ENCODE measurements at regions not wholly inside any gene's neighbourhood (a gene's known extent, or its start where the extent isn't known, plus 50 kb on each side); places are given as distances from the start of the nearest gene placed in this dataset.

- ChIA-PET CTCF (no interaction called here), POLR2A (ENCODE audit: unreplicated experiment) (no interaction called here)
- no peaks in the 10 kb centered on the region for H3K79me2 ChIP-seq (ENCODE audit: low read depth)
- no peaks in the 10 kb centered on the region for H3K9me3 ChIP-seq (ENCODE audit: insufficient read depth, low read depth)
- no peaks in the 10 kb centered on the region for H3K27me3 ChIP-seq (ENCODE audit: insufficient read depth, low read depth)
- H3F3A ChIP-seq (ENCODE audit: insufficient read depth, low read depth), result no peaks in the 10 kb centered on the region
- H3K4me1 ChIP-seq (replicated peaks; ENCODE audit: insufficient read depth), result no peaks in the 10 kb centered on the region
- intact Hi-C loops (cut with micrococcal nuclease; ENCODE audit: unreplicated experiment), result no loop called here
- no peak overlapping the region for H3K27ac ChIP-seq
- no peak overlapping the region for H3K4me3 ChIP-seq
- TF ChIP-seq EZH2 (IDR thresholded peaks at IDR 0.05; ENCODE audit: low read depth), result no peak
- TF ChIP-seq, protein P1, sequence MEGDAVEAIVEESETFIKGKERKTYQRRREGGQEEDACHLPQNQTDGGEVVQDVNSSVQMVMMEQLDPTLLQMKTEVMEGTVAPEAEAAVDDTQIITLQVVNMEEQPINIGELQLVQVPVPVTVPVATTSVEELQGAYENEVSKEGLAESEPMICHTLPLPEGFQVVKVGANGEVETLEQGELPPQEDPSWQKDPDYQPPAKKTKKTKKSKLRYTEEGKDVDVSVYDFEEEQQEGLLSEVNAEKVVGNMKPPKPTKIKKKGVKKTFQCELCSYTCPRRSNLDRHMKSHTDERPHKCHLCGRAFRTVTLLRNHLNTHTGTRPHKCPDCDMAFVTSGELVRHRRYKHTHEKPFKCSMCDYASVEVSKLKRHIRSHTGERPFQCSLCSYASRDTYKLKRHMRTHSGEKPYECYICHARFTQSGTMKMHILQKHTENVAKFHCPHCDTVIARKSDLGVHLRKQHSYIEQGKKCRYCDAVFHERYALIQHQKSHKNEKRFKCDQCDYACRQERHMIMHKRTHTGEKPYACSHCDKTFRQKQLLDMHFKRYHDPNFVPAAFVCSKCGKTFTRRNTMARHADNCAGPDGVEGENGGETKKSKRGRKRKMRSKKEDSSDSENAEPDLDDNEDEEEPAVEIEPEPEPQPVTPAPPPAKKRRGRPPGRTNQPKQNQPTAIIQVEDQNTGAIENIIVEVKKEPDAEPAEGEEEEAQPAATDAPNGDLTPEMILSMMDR (conservative IDR thresholded peaks at IDR 0.05), result no peak
- no peaks in the 10 kb centered on the region for H3K9me2 ChIP-seq (ENCODE audit: insufficient read depth)
- BruUV-seq (replicated peaks), result no TSS peak
- no peak for DNase-seq
- no peak overlapping the region for H3K4me2 ChIP-seq
- no peak overlapping the region for H2AFZ ChIP-seq
- H3K36me3 ChIP-seq (ENCODE audit: low read depth), result no peaks in the 10 kb centered on the region
- no peaks in the 10 kb centered on the region for H4K20me1 ChIP-seq (ENCODE audit: insufficient read depth)
These were observed 492.2 kb upstream of the ROBO2 start for GRCh38 chr3:76547674-76548073.

DNA sequence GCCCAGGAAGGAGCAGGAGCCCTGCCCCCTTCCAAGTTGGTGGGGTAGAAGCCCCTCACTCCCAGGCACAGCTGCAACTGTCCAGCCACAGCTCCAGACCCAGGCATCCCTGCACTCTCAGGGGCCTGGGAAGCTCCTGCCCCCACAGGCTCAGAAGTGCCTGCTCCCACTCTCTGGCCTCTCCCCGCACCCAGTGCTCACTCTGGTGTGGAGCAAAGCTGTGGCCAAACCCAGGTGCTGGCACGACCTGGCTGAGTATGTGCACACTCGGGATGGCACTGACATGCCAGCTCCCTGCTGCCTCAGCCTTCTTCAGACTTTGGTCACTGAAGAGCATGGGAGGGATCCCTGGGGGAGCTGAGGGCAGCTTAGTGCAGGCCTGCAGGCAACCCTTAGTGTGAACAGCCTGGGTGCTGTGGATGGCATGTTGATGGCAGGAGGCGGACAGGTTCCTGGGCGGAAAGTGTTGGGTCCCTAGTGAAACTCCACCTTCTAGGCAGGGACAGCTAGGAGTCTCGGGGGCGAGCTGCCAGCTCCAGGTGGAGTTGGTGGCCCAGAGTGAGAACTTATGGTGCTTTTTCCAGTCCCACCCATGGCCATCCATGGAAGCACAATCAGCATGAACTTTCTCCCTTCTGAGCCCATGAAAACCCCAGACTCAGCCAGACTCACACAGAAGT, 489.2 kb upstream of the ROBO2 start:
- H3K4me3 ChIP-seq, result no peak overlapping the region
- no peaks in the 10 kb centered on the region for H3K27me3 ChIP-seq (ENCODE audit: insufficient read depth, low read depth)
- H3K9me3 ChIP-seq (ENCODE audit: insufficient read depth, low read depth), result no peaks in the 10 kb centered on the region
- H3K9me2 ChIP-seq (ENCODE audit: insufficient read depth), result no peaks in the 10 kb centered on the region
- POLR2A ChIA-PET (ENCODE audit: unreplicated experiment), result no interaction called here
- no peaks in the 10 kb centered on the region for H4K20me1 ChIP-seq (ENCODE audit: insufficient read depth)
- H3K79me2 ChIP-seq (ENCODE audit: low read depth), result no peaks in the 10 kb centered on the region
- no peaks in the 10 kb centered on the region for H3K4me1 ChIP-seq (replicated peaks; ENCODE audit: insufficient read depth)
- TF ChIP-seq, protein P1 (conservative IDR thresholded peaks at IDR 0.05), result no peak
- no peak for TF ChIP-seq EZH2 (IDR thresholded peaks at IDR 0.05; ENCODE audit: low read depth)
- no peaks in the 10 kb centered on the region for H3F3A ChIP-seq (ENCODE audit: insufficient read depth, low read depth)
- CTCF ChIA-PET, result no interaction called here
- no peak overlapping the region for H2AFZ ChIP-seq
- BruUV-seq (replicated peaks), result no TSS peak
- intact Hi-C loops (cut with micrococcal nuclease; ENCODE audit: unreplicated experiment), result no loop called here
- no peak overlapping the region for H3K4me2 ChIP-seq
- H3K27ac ChIP-seq, result no peak overlapping the region
- H3K36me3 ChIP-seq (ENCODE audit: low read depth), result no peaks in the 10 kb centered on the region
- DNase-seq, result no peak

GRCh38 chr3:76551739-76552138, 488.2 kb upstream of the ROBO2 start:
- H3K4me1 ChIP-seq (replicated peaks; ENCODE audit: insufficient read depth), result no peaks in the 10 kb centered on the region
- no peaks in the 10 kb centered on the region for H3K9me2 ChIP-seq (ENCODE audit: insufficient read depth)
- H3K36me3 ChIP-seq (ENCODE audit: low read depth), result no peaks in the 10 kb centered on the region
- no peak overlapping the region for H3K27ac ChIP-seq
- no peaks in the 10 kb centered on the region for H3F3A ChIP-seq (ENCODE audit: insufficient read depth, low read depth)
- CTCF ChIA-PET, result no interaction called here
- no TSS peak for BruUV-seq (replicated peaks)
- H3K4me3 ChIP-seq, result no peak overlapping the region
- H4K20me1 ChIP-seq (ENCODE audit: insufficient read depth), result no peaks in the 10 kb centered on the region
- POLR2A ChIA-PET (ENCODE audit: unreplicated experiment), result no interaction called here
- DNase-seq, result no peak
- no peaks in the 10 kb centered on the region for H3K79me2 ChIP-seq (ENCODE audit: low read depth)
- intact Hi-C loops (cut with micrococcal nuclease; ENCODE audit: unreplicated experiment), result no loop called here
- H3K27me3 ChIP-seq (ENCODE audit: insufficient read depth, low read depth), result no peaks in the 10 kb centered on the region
- no peaks in the 10 kb centered on the region for H3K9me3 ChIP-seq (ENCODE audit: insufficient read depth, low read depth)
- TF ChIP-seq, protein P1 (conservative IDR thresholded peaks at IDR 0.05), result no peak
- no peak for TF ChIP-seq EZH2 (IDR thresholded peaks at IDR 0.05; ENCODE audit: low read depth)
- no peak overlapping the region for H2AFZ ChIP-seq
- no peak overlapping the region for H3K4me2 ChIP-seq

All from PC-9 (cell line).